ENCODE measurements at regions not wholly inside any gene's neighbourhood (a gene's known extent, or its start where the extent isn't known, plus 50 kb on each side); places are given as distances from the start of the nearest gene placed in this dataset.
"Not testable (repeated sequence)": the region's sequence is repeated elsewhere in the genome, so short reads cannot be mapped to it uniquely, and the experiment has no call there.

DNA sequence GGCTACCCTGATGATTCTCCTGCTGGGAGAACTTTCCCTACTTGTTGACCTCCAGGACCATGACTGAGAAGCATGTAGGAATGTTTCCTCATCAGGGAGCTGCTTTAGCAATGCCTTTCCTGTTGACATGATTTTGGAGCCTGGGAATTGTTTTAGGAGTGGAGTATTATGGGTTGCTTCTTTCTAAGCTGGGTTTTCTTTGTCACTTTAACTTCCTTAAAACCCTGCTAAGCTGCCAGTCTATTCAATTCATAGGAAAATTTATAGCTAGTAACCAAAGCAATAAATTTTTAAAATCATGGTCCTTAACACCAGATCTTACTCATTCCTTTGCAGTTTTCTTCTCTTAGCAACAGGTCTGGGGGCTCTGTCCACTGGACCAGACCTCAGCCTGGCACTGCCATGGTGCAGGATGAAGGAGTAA lies 125.6 kb upstream of the TACR1 start:
- no peak for FAIRE-seq

DNA sequence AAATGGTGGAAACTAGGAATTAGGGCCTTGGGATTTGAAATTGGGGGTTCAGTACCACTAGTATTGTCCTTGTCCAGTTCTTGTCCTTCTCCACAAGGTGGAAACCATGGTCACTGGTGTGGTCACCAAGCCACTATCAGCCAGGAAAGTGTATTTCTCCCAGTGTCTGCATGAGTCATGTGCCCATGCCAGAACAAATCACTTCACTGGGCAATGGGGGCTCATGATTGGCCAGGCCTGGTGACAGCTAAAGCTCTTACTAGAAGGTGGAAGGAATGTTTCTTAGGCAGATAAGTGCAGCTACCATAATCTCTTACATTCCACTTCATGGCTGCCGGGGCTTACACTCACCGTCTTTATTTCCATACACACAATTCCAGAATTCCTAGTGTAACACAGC lies 124.8 kb upstream of the TACR1 start:
- no peak for FAIRE-seq

DNA sequence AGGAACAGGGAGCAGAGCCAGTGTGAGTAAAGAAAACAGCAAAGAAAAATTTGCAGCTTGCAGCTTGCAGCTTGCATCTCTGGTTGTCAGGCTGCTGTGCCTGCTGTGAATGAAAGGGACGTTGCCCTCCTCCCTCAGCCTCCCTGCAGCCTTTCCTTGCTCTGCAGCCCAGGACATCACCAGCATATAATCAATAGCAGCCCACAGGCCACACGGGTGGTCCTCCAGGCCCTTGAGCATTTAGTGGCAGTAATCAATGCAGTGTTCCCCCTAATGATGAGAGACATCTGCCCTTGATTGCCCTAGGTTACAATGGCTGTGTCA lies 122.2 kb upstream of the TACR1 start:
- FAIRE-seq, result no peak

DNA sequence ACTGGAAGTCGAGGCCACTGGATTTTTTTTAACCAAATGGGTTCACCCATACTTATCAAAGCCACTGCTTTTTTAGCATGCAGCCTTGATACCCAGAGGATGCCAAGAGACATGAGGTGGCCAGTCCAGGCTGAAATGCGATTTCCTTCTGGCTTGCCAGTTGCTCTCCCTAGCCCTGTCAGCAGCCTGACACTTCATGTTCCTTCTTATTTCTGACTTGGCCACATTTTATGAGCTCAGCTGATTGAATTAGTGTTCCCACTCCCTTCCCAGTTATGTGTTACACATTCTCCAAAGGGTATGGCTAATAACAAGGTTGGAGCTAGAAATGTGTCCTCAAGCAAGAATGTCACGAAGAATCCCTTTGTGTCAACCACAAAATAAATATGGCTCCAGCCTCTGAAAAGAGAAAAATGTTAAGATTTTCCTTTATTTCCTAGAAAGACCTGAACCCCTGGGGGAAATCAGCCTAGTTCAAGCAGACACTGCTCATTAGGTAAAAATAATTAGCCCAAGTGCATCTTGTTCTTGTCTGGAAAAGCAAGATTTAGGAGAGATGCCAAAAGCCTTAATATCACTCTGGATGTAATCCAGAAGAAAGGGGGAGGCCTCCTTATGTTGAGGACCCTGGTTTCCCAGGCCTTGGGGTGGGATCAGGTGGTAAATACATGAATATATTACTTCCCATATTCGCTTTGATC lies 121.7 kb upstream of the TACR1 start:
- FAIRE-seq, result no peak

DNA sequence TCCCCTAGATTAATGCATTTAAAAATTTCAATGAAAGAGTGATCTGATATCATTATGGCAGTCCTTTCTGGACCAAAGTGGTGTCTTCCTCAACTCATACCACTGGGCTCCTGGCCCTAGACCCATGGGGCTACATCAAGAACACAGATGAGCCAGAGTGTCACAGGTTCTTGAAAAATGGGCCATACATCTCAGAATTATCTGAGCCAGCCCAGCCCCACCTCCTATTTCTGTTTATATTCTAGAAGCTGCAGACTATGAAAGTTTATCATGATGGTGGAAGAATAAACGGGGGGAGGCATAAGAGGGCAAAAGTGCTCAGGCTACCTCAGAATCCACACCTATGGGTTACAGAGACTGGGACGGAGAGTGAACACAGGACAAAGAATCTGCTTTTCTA lies 120.6 kb upstream of the TACR1 start:
- FAIRE-seq, result no peak

DNA sequence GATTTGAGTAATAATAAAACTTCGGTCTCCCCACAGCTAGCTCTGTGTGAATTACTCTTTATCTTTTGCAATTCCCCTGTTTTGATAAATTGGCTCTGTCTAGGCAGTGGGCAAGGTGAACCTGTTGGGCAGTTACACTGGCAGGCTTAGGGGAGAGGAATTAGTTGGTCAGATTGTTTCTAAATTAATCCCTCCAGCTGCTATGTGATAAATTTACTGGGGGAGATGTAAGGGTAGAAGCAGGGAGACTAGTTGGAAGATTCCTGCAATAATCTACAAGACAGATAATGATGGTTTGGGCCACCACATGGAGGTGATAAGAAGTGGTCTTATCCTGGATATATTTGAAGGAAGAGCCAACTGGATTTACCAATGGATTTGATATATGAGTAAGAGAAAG lies 118.5 kb upstream of the TACR1 start:
- FAIRE-seq, result no peak

DNA sequence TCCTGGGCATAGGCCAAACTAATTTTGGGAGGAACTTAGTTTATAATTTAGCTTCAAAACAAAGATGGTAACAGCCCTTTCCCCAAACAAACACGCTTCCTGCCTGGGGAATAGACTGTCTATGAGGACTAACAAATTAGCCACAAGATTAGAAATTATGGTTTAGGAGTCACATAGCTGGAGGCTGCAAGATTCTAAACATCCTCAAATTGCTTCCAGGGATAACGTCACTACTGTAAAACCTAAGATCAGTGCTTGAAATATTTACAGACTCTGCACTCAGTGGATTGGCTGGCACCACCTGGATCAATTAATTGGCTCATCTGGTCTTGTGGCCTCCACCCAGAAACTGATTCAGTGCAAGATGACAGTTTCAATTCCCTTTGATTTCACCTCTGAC lies 118.0 kb upstream of the TACR1 start:
- no peak for FAIRE-seq

DNA sequence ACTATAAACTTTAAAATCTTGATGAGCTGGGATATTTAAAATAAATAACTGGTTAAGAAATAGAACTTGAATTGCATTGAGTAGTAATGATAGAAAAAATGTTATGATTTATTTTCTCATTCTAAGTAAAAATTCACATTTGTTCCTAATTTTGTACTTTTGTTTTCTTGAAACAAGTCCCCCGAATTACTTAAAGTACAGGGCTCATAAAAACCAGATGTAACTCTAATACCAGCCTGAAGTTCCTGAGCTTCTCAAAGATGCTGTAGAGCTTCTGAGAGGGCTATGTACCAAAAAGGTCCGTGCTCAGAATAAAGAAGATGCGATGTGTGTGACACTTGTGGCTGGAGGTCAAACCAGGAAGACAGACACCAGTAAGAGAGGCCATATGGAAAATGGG lies 116.1 kb upstream of the TACR1 start:
- peak; percentile 12 for FAIRE-seq

DNA sequence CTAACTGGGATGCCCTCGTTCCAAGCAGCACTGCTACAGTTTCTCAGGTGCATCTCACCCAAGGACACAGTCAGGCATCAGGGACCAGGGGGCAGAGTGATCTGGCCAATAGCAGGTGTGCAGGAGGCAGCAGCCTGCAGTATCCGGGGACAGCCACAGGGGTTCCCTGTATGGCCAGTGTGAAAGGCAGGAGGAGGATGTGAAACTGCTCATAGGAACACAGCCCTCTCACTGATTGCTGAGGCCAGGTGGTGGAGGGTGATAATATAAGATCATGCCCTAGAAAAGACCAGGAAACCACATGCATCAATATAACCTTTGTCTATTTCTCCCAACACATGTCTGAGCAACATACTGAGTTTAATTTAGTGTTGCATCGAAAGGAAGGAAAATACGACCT lies 112.7 kb upstream of the TACR1 start:
- FAIRE-seq, result no peak

DNA sequence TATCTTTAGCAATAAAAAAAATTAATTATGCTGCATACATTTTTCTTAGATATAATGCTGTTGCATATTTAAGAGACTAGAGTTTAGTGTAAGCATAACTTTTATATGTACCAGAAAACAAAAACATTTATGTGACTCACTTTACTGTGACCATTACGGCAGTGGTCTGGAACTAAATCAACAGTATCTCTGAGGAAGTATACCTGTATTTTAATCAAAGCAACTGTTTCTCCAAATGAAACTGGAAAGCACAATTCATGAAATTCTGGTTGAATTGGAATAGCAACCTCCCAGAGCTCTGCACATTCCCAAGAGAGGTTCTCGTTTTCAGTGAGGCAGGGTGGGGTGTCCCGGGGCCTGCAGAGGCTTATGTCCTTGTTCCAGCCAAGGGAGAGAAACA lies 112.2 kb upstream of the TACR1 start:
- no peak for FAIRE-seq

DNA sequence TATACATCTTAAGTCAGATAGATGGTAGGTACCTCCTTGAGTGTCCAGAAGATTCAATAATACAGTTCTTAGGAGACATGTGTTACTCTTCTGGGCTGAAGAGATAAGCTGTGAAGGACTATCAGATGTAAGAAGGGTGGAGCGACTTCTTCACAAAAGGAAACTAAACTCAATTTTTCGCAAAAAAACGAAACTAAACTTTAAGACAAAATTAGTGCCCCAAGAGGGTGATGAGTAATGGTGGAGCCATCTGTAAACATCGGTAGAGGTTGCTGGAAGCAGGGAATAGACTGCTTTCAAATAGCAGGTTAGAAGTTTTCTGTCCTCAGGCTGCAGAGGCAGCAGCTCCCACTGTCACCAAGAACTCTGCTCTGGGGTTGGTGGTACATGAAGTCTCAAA lies 111.6 kb upstream of the TACR1 start:
- no peak for FAIRE-seq

DNA sequence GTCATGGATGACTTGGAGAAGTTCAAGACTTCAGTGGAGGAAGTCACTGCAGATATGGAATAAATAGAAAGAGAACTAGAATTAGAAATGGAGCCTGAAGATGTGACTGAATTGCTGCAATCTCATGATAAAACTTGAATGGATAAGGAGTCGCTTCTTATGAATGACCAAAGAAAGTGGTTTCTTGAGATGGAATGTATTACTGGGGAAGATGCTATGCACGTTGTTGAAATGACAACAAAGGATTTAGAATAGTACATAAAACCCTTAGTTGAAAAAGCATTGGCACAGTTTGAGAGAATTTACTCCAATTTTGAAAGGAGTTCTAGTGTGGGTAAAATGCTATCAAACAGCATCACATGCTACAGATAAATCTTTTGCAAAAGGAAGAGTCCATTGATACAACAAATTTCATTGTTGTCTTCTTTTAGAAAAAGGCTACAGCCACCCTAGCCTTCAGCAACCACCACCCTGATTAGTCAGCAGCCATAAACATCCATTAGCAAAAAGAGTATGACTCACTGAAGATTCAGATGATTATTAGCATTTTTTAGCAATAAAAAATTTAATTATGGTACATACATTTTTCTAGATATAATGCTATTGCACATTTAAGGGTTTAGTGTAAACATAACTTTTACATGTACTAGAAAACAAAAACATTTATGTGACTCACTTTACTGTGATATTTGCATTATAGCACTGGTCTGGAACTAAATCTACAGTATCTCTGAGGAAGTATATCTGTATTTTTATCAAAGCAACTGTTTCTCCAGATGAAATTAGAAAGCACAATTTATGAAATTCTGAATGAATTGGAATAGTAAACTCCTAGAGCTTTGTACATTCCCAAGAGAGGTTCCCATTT lies 110.5 kb upstream of the TACR1 start:
- no peak for FAIRE-seq

DNA sequence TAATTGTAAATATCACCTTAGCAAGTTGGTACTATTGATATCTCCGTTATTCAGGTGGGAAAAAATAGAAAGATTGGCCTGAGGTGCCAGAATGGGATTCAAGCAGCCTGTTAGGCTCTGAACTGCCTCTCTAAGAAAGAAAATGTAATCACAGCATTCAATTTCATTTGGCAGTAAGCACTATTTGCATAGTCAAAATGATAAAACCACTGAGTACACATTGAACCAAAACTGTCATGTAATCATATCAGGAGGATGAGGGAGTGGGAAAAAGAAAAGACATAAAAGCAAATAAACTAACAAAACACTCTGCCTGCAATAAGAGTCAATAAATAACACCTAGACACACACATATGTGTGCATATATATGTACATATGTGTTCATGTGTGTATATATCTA lies 103.9 kb upstream of the TACR1 start:
- FAIRE-seq, result no peak

DNA sequence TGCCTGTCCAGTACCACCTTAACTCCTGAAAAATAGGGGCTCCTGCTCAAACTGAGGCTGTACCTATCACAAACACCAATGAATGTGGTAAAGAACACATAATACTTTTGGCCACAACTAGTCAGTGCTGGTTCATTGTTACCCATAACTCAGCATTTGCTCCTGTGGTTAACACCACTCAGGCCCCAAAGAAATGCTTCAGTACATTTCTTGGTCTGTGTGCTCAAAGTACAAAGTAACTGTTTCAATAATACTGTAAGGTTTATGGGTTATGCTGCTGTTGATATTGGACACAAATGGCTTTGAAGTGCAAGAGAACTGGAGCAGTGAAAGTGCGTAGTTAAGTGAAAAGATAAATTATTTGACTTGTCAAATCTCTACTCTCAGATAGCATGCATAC lies 95.0 kb upstream of the TACR1 start:
- no peak for FAIRE-seq

DNA sequence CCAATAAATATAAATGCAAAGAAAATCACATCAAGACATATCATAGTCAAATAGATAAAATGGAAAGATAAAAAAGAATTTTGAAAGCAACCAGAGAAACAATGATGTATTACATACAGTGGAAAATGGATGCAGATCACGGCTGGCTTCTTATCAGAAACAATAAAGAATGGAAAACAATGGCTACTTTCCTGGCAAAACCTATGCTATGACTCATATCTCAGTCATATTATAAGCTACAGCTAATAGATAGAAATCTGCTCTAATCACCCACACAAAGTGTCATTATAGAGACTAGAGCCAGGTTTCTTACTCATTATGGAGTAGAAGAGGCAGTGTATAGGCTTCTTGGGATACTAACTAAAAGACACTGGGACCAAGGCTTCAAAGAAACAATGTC lies 93.5 kb upstream of the TACR1 start:
- no peak for FAIRE-seq

DNA sequence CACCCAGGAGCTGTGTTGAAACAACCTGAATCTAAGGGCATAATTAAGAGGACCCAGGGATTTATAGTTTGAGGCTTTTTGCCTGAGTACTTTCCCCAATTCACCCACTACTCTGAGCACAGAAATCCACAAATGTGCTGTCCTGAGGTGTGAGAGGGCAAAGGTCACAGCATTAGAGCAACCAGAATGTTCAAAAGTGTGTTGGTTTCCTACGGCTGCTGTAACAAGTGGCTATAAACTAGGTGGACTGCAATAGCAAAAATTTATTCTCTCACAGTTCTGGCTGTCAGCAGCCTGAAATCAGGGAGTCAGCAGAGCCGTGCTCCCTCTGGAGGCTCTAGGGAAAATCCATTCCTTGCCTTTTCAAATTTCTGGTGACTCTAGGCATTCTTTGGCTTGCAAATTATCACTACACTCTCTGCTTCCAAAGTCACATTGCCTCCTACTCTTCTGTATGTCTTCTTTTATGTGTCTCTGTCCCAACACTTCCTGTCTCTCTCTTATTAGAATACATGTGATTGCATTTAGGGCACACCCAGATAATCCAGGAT lies 91.4 kb upstream of the TACR1 start:
- FAIRE-seq, result no peak

DNA sequence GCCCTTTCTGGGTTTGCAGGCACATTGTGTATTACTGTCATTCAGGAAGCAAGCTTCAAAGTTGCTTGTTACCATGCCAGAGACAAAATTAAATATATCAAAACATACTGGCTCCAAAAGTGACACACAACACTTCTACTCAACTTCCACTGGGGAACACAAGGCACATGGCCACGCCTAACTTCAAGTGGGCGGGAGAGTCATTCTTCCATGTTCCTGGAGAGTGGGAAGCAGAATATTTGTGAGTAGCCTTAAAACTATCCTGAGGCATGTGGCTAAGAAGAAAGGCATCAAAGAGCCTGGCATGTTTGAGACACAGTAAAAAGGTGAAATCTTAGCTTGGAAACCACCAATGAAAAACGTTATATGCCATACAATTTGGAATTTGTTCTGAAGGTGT lies 90.5 kb upstream of the TACR1 start:
- no peak for FAIRE-seq

DNA sequence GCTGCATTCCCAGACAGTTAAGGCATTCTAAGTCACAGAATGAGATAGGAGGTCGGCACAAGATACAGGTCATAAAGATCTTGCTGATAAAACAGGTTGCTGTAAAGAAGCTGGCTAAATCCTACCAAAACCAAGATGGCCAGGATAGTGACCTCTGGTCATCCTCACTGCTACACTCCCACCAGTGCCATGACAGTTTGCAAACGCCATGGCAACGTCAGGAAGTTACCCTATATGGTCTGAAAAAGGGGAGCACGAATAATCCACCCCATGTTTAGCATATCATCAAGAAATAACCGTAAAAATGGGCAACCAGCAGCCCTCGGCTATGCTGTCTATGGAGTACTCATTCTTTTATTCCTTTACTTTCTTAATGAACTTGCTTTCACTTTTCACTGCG lies 89.9 kb upstream of the TACR1 start:
- FAIRE-seq, result not testable (repeated sequence)

DNA sequence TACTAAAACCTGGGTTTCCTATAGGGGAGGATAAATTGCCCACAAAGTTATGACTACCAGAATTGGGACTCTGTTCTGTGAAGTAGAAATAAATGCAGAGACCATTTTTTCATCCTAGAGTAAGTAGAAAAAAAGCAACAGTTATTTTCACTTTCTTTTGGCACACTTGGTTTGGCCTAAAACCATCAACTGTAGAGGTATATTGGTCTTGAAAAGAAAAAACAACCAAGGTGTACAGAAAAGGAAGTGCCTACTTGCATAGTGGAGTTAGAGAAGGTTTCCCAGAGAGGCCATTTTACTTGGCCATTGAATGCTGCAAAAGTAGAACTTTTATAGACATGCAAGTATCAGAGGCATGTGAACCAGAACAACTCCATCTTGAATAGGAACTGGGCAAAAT lies 89.4 kb upstream of the TACR1 start:
- FAIRE-seq, result no peak

DNA sequence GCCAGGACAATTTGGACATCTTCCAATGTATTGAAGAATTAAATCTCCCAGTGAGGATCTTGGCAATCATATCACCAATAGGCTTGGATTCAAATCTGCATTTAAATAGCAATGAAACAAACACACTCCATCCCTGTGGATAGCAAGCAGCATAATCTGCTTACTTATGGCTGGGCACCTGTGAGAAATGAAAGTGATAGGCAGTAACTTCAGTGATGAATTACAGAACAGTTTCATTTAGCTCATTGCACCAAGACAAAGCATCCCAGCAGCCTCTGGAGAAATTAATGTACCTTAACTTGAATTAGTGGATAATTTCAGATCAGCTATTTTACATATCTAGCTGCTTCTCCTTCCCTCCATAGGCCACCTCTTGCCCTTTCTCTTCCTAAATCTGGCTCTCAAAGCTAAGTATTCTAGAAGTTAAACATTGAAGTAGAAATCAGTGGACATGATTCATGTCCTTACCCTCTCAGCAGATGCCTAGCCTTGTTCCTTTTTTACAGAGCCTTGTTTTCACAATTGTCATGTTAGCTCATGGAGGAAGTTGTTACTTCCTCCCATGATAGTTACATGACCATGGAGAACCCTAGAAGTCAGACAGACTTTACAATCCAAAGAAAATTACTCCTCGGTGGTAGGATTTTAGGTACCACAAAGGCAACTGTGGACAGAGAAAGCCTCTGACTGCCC lies 88.5 kb upstream of the TACR1 start:
- FAIRE-seq, result no peak

DNA sequence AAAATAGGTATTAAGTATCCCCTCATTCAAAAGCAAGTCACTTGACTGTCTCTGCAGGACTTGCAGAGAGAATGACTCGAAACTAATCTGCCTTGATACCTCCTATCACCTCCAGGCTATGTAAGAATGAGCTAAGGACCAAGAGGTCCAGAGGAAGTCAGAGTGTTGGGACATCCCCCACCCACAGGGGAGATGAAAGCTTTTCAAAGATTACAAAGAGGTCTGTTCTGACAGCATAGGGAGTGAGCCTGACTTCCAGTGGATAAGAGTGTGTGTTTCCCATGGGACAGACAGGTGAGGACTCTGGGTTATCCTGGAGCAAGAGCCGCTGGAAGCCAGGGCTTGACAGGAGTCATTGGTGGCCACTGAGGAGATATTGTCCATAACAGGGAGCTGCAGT lies 85.0 kb upstream of the TACR1 start:
- FAIRE-seq, result no peak

DNA sequence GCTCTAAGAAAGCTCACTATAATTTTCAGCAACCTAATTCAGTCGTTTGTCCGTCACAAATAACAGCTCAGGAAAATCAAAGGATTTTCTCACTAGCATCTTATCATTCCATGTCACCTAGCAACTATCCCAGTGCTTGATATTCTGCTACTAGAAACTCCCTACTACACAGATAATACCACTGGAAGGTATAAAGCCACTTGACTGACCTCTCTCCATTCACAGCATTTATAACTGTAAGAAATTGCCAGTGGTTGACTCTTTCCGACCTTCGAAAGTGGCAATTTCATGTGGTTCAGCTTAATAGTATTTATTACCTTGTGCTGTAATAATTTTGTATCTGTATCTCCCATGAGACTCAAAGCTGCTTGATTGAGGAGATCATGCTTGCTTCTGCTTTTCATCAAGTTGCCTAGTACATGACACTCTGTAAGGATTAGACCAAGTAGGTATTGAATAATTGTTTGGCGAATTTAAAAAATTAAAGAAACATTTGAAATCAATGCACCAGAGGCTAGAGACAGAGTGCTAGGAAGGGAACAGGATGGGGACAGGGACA lies 79.6 kb upstream of the TACR1 start:
- FAIRE-seq, result no peak

DNA sequence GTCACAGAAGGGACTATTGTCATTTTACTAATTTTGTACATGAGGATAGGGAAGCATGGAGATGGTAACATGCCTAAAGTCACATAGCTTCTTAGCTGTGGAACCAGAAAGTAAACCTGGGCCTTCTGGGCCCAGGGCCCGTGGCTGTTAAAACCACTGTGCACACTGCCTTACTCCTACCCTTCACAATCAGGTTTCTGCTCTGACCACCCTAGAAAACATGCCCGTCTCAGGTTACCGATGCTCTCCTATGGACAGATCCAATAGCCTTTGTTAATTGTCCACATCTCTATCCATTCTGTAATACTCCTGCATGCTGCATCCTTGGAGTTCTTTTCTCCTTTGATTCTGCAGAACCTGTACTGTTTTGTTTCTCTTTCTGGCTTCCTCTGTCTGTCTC lies 79.0 kb upstream of the TACR1 start:
- no peak for FAIRE-seq
